ENCODE measurements at regions not wholly inside any gene's neighbourhood (a gene's known extent, or its start where the extent isn't known, plus 50 kb on each side); places are given as distances from the start of the nearest gene placed in this dataset.

GRCh38 chr17:51398128-51398525, 137.8 kb downstream of the UTP18 start:
- H3K4me3 ChIP-seq (ENCODE audit: low read depth, low read length): no peak overlapping the region
- TF ChIP-seq, protein P1, sequence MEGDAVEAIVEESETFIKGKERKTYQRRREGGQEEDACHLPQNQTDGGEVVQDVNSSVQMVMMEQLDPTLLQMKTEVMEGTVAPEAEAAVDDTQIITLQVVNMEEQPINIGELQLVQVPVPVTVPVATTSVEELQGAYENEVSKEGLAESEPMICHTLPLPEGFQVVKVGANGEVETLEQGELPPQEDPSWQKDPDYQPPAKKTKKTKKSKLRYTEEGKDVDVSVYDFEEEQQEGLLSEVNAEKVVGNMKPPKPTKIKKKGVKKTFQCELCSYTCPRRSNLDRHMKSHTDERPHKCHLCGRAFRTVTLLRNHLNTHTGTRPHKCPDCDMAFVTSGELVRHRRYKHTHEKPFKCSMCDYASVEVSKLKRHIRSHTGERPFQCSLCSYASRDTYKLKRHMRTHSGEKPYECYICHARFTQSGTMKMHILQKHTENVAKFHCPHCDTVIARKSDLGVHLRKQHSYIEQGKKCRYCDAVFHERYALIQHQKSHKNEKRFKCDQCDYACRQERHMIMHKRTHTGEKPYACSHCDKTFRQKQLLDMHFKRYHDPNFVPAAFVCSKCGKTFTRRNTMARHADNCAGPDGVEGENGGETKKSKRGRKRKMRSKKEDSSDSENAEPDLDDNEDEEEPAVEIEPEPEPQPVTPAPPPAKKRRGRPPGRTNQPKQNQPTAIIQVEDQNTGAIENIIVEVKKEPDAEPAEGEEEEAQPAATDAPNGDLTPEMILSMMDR (IDR thresholded peaks at IDR 0.05; ENCODE audit: low read depth, low read length, missing control alignments): no peak
- DNase-seq (ENCODE audit: low read depth): no peak

- no peak overlapping the region for H3K4me3 ChIP-seq (ENCODE audit: low read depth, low read length)
- no peak for DNase-seq (ENCODE audit: low read depth)
- TF ChIP-seq, protein P1 (IDR thresholded peaks at IDR 0.05; ENCODE audit: low read depth, low read length, missing control alignments): no peak
These were observed 138.3 kb downstream of the UTP18 start for GRCh38 chr17:51398687-51399086.

DNA sequence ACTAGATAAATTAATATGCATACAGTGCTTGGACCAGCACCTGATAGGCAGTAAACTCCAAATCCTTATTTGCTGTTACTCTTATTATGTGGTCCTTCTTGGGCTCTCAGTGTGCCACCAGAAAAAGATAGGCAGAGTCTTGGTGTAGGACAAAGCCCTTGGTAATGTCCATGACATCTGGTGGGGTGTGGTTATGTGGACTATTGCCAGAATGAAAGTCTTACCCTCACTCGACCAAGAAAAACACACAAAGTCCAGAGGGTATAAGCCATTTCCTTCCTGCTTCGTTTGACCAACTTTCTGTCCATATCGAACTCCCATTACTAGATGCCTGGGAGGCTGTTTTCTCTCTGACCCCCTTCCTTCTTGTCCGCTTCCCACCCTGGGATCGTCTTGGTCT, 140.9 kb downstream of the UTP18 start:
- H3K4me3 ChIP-seq (ENCODE audit: low read depth, low read length): no peak overlapping the region
- TF ChIP-seq, protein P1 (IDR thresholded peaks at IDR 0.05; ENCODE audit: low read depth, low read length, missing control alignments): no peak
- DNase-seq (ENCODE audit: low read depth): no peak

DNA sequence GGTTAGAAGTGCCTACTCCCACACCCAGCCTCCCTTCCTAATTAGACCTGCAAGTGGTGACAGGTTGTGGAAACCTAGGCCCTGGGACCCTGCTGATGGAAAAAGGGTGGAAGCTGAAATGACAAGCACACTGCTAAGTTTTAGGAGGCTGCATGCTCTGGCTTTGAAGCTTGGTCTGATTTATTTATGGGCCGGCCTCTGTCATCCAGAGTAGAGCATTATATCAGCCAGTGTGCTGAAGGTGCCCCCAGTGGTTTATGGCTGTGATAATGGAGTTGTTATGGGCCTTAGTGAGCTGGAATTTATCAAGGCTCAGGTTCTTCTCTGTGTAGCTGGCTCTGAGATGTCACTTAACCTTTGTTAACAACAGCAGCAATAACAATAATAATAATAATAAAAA, 142.6 kb downstream of the UTP18 start:
- no peak overlapping the region for H3K4me3 ChIP-seq (ENCODE audit: low read depth, low read length)
- DNase-seq (ENCODE audit: low read depth): no peak
- TF ChIP-seq, protein P1 (IDR thresholded peaks at IDR 0.05; ENCODE audit: low read depth, low read length, missing control alignments): no peak

DNA sequence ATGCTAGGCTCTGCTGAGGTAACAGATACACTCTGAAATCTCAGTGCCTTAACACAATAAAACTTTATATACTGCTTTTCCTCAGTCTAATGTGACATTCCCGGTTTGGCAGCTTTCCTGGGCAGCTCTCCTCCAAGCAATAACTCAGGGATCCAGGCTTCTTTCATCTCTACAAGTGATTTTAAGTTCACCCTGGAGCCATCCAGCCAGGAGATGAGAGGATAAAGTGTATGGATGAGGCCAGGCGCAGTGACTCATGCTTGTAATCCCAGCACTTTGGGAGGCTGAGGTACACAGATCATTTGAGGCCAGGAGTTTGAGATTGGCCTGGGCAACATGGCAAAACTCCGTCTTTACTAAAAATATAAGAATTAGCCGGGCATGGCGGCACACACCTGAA, 147.2 kb downstream of the UTP18 start:
- H3K4me3 ChIP-seq (ENCODE audit: low read depth, low read length): no peak overlapping the region
- DNase-seq (ENCODE audit: low read depth): no peak
- TF ChIP-seq, protein P1 (IDR thresholded peaks at IDR 0.05; ENCODE audit: low read depth, low read length, missing control alignments): no peak

GRCh38 chr17:51419476-51419875, 159.1 kb downstream of the UTP18 start:
- TF ChIP-seq, protein P1 (IDR thresholded peaks at IDR 0.05; ENCODE audit: low read depth, low read length, missing control alignments): no peak
- DNase-seq (ENCODE audit: low read depth): no peak
- H3K4me3 ChIP-seq (ENCODE audit: low read depth, low read length): no peak overlapping the region

DNA sequence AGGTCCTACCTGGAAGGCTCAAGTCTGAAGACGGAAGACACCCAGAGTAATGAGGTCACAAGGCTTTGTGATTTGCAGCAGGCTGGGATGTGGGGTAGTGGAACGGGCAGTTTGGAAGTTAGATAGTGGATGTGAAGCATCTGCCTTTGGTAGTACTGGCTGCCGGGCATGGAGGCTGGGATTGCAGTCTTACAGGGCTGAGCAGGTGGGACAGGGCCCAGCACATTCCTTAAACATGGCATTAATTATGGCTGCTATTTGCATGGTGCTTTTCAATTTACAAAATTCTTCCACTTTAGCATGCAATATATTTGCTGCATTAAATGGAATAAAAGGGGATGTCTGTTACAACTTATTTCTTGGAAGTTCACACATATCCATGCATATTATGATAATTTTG, 161.2 kb downstream of the UTP18 start:
- no peak overlapping the region for H3K4me3 ChIP-seq (ENCODE audit: low read depth, low read length)
- no peak for DNase-seq (ENCODE audit: low read depth)
- TF ChIP-seq, protein P1 (IDR thresholded peaks at IDR 0.05; ENCODE audit: low read depth, low read length, missing control alignments): no peak

All from GM12864 (cell line).